HepG2 (cell line): ENCODE measurements at regions not wholly inside any gene's neighbourhood (a gene's known extent, or its start where the extent isn't known, plus 50 kb on each side); places are given as distances from the start of the nearest gene placed in this dataset.

Experiments used
- ATAC-seq: fragments of 200-7000 bp; cut with Tn5 transposase; 3 replicates; pipeline ENCODE4 v1.9.1; 2020; ENCODE audit warnings: mild to moderate bottlenecking, moderate library complexity
- BruUV-seq: library from RNA; stranded (reverse); fragments of 400-500 nt; replicated peaks from 2 replicates; lab custom pipeline; 2021; lab: Mats Ljungman, UMichigan
- CTCF ChIA-PET: fragments of 300-600 bp; formaldehyde crosslinking; extraction: SDS; loops from one replicate; lab custom pipeline; 2021; ENCODE audit warnings: low total read pairs, inconsistent platforms, low intra/inter-chr PET ratio; lab: Yijun Ruan, JAX
- POLR2A ChIA-PET: fragments of 350-600 bp; sonication (Branson Sonifier 250); formaldehyde crosslinking; loops from one replicate; lab custom pipeline; 2020; ENCODE audit warnings: antibody characterized with exemption, inconsistent platforms; lab: Yijun Ruan, JAX
- DNase-seq: peaks from one replicate; pipeline ENCODE4 v3.0.0-alpha.2; 2015; ENCODE audit warnings: low spot score
- FAIRE-seq: peaks from 3 replicates; lab custom pipeline; 2011; peaks lifted over from hg19 to GRCh38; lab: Jason Lieb, UNC
- H2AFZ ChIP-seq: one replicate; pipeline ENCODE4 v1.6.1; 2011; ENCODE audit warnings: low read length, inconsistent platforms
- H3K27ac ChIP-seq: fragments of 300-600 bp; 3 replicates; pipeline ENCODE4 v1.8.0; 2011; ENCODE audit warnings: mixed run types, mild to moderate bottlenecking, mixed read lengths, low read length, inconsistent platforms; ENCODE audit not compliant: insufficient read depth; ENCODE audit errors: extremely low read length
- H3K27me3 ChIP-seq, 2 experiments: fragments of 200-600 bp in 1 of 2; 2 replicates in 1 of 2; 3 replicates in 1 of 2; pipeline versions ENCODE4 v1.6.0 to v1.8.0; 2011; ENCODE audit warnings: low read length in 2 of 2, mild to moderate bottlenecking in 2 of 2, moderate library complexity in 2 of 2, inconsistent platforms in 1 of 2; ENCODE audit not compliant: insufficient read depth in 2 of 2, control insufficient read depth in 1 of 2
- H3K36me3 ChIP-seq, 2 experiments: fragments of 200-600 bp in 1 of 2; replicated peaks in 1 of 2; 2 replicates in 1 of 2; 3 replicates in 1 of 2; pipeline versions ENCODE4 v1.5.1 to v1.8.0; 2011; ENCODE audit warnings: low read length in 2 of 2, inconsistent platforms in 1 of 2; ENCODE audit not compliant: insufficient read depth in 2 of 2, control insufficient read depth in 1 of 2
- H3K4me1 ChIP-seq: 2 replicates; pipeline ENCODE4 v1.5.1; 2012; ENCODE audit warnings: low read length, inconsistent platforms; ENCODE audit not compliant: insufficient read depth
- H3K4me2 ChIP-seq: 2 replicates; pipeline ENCODE4 v1.6.0; 2011; ENCODE audit warnings: low read depth, low read length, inconsistent platforms
- H3K4me3 ChIP-seq, 3 experiments: fragments of 200-600 bp in 1 of 3; sonication (generic), shearing (Covaris generic) in 1 of 3; replicated peaks in 1 of 3; 2 replicates each; pipeline ENCODE4 v1.5.1; 2011 to 2016; ENCODE audit warnings: low read length in 3 of 3, inconsistent platforms in 2 of 3, low read depth in 2 of 3, mild to moderate bottlenecking in 2 of 3, control low read depth in 1 of 3, mixed read lengths in 1 of 3; ENCODE audit not compliant: insufficient read depth in 1 of 3
- H3K79me2 ChIP-seq: one replicate; pipeline ENCODE4 v1.6.1; 2011; ENCODE audit warnings: low read length, inconsistent platforms; ENCODE audit not compliant: insufficient read depth
- H3K9ac ChIP-seq: 2 replicates; pipeline ENCODE4 v1.6.0; 2011; ENCODE audit warnings: mild to moderate bottlenecking, low read depth, low read length, inconsistent platforms; ENCODE audit not compliant: insufficient read depth
- H3K9me3 ChIP-seq: 2 replicates; pipeline ENCODE4 v1.5.1; 2012; ENCODE audit warnings: mild to moderate bottlenecking, low read length
- H4K20me1 ChIP-seq: 2 replicates; pipeline ENCODE4 v1.6.0; 2011; ENCODE audit warnings: inconsistent platforms, mild to moderate bottlenecking, low read length, moderate library complexity; ENCODE audit not compliant: insufficient read depth
- HNRNPL ChIP-seq: fragments of 200-400 bp; formaldehyde crosslinking; IDR thresholded peaks from 2 replicates; pipeline ENCODE4 v1.6.1; 2017; ENCODE audit warnings: mild to moderate bottlenecking, low read depth, low read length
- KLF11 ChIP-seq: IDR thresholded peaks from 2 replicates; pipeline ENCODE4 v1.6.1; 2016; ENCODE audit warnings: missing compliant biosample characterization
- MED8 ChIP-seq: sonication (generic); formaldehyde crosslinking; IDR thresholded peaks from 2 replicates; pipeline ENCODE4 v1.8.1; 2023; ENCODE audit warnings: mild to moderate bottlenecking, missing genetic modification reagents; ENCODE audit not compliant: insufficient replicate concordance
- PHF8 ChIP-seq: sonication (generic); formaldehyde crosslinking; IDR thresholded peaks from 2 replicates; pipeline ENCODE4 v1.5.0; 2020; ENCODE audit warnings: missing genetic modification reagents
- PRDM4 ChIP-seq: sonication (generic); formaldehyde crosslinking; IDR thresholded peaks from 2 replicates; pipeline ENCODE4 v1.9.0; 2021; ENCODE audit warnings: missing genetic modification reagents, borderline replicate concordance
- TRAFD1 ChIP-seq: sonication (generic); formaldehyde crosslinking; IDR thresholded peaks from 2 replicates; pipeline ENCODE4 v1.5.1; 2020; ENCODE audit warnings: missing genetic modification reagents, mild to moderate bottlenecking, borderline replicate concordance
- ZNF17 ChIP-seq: sonication (generic); formaldehyde crosslinking; IDR thresholded peaks from 2 replicates; pipeline ENCODE4 v1.5.0; 2020; ENCODE audit warnings: mild to moderate bottlenecking, missing genetic modification reagents
- ZNF350 ChIP-seq: sonication (generic); formaldehyde crosslinking; IDR thresholded peaks from 2 replicates; pipeline ENCODE4 v1.4.0; 2020; ENCODE audit warnings: mild to moderate bottlenecking, low read depth, missing genetic modification reagents, borderline replicate concordance
- WGBS: methylation state at CpG from one replicate; pipeline ENCODE4 v1.1.6; 2017; ENCODE audit warnings: low lambda C conversion rate; 5-methylcytosine and 5-hydroxymethylcytosine counted together
- in situ Hi-C: cut with HindIII; loops from 2 replicates; pipeline ENCODE4 v1.10.0; 2017; ENCODE audit warnings: low pct_unique_long_range_greater_than_20kb; ENCODE audit not compliant: extremely low pct_ligation_motif_present
- intact Hi-C: fragments of 100-400 bp; cut with micrococcal nuclease; formaldehyde crosslinking; loops from one replicate; pipeline ENCODE4 v1.10.0; 2022; ENCODE audit not compliant: unreplicated experiment
- TF ChIP-seq, protein P1 (sequence below): sonication (generic); formaldehyde crosslinking; IDR thresholded peaks from 2 replicates; pipeline ENCODE4 v1.4.0; 2020; ENCODE audit warnings: mild to moderate bottlenecking, low read depth, missing genetic modification reagents

GRCh38 chr10:28971255-28971654, 293.9 kb downstream of the BAMBI start (continued):
- no peak for TF ChIP-seq TRAFD1 (CRISPR knock-in tag)

DNA sequence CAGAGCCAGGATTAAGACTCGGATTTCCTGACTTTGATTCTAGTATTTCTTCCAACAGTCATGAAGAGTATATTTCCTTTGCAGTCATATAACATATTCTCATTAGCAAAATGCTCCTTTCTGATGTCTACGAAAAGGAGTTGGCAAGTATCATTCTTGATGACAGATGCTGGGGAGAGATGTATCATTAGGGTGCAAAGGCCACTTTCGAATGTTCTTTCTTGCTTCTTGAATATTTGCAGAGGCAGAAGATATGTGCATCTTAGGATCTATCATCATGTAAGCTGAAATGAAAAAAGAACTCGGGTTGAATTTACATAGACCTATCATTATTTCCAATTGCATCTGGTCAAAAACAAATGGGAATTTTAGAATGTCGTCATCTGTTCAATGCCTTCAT, 294.4 kb downstream of the BAMBI start:
- no peak for ATAC-seq
- no peak overlapping the region for H3K27ac ChIP-seq
- no peaks in the 10 kb centered on the region for H3K36me3 ChIP-seq
- H3K27me3 ChIP-seq, result no peaks in the 10 kb centered on the region
- no peak for TF ChIP-seq KLF11 (CRISPR knock-in tag)
- TF ChIP-seq MED8 (CRISPR knock-in tag), result no peak
- TF ChIP-seq PRDM4 (CRISPR knock-in tag), result no peak
- TF ChIP-seq, protein P1, sequence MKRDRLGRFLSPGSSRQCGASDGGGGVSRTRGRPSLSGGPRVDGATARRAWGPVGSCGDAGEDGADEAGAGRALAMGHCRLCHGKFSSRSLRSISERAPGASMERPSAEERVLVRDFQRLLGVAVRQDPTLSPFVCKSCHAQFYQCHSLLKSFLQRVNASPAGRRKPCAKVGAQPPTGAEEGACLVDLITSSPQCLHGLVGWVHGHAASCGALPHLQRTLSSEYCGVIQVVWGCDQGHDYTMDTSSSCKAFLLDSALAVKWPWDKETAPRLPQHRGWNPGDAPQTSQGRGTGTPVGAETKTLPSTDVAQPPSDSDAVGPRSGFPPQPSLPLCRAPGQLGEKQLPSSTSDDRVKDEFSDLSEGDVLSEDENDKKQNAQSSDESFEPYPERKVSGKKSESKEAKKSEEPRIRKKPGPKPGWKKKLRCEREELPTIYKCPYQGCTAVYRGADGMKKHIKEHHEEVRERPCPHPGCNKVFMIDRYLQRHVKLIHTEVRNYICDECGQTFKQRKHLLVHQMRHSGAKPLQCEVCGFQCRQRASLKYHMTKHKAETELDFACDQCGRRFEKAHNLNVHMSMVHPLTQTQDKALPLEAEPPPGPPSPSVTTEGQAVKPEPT, result no peak
- TF ChIP-seq PHF8 (CRISPR knock-in tag), result no peak
- no peak for TF ChIP-seq ZNF17 (CRISPR knock-in tag)
- no peak for TF ChIP-seq HNRNPL
- TF ChIP-seq ZNF350, result no peak
- TF ChIP-seq, all 625 proteins: peak for 0
- Histone ChIP-seq H3K4me1 (peaks cover 15% of the 10 kb centered on the region), H3K4me2 (no peak overlapping the region), H3K79me2 (no peaks in the 10 kb centered on the region), H3K9me3 (no peaks in the 10 kb centered on the region), H2AFZ (no peak overlapping the region), H3K4me3 (no peak overlapping the region), H4K20me1 (no peaks in the 10 kb centered on the region), H3K9ac (no peak overlapping the region)
- intact Hi-C loops (no loop called here), in situ Hi-C loops (no loop called here)
- BruUV-seq, result no TSS peak
- DNase-seq, result no peak
- 61% methylated on average over 5 of the region's 5 CpGs for WGBS
- CTCF ChIA-PET, result no interaction called here
- no peak for FAIRE-seq
- POLR2A ChIA-PET, result no interaction called here
